GM21825 (cell line): ENCODE measurements at regions not wholly inside any gene's neighbourhood (a gene's known extent, or its start where the extent isn't known, plus 50 kb on each side); places are given as distances from the start of the nearest gene placed in this dataset.

Experiments
- ATAC-seq: cut with Tn5 transposase; IDR thresholded peaks from one replicate; pipeline ENCODE4 v1.9.1; 2021; ENCODE audit warnings: mild to moderate bottlenecking, moderate library complexity; ENCODE audit not compliant: unreplicated experiment

GRCh38 chr18:24875286-24875685, 414.8 kb downstream of the HRH4 start:
- no peak for ATAC-seq

DNA sequence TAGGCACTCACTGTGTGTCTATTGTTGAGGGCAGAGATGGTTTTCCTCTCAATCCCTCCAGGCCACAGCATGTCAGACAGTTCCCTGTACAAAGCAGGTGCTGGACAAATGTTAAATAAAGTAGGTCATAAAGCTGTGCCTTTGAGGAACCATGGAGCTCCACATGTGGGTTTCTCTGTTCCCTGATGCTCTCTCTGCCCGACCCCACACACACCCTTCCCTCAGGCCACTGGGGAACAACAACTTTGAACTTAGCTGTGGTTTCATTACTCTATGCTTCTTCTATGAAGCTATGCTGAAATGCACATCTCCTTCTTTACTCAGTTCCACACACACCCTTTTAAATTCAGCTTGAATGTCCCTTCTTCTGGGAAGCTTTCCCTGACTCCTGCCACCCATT, 415.3 kb downstream of the HRH4 start:
- ATAC-seq, result no peak

- no peak for ATAC-seq
Measured at GRCh38 chr18:24876266-24876665, 415.8 kb downstream of the HRH4 start.

DNA sequence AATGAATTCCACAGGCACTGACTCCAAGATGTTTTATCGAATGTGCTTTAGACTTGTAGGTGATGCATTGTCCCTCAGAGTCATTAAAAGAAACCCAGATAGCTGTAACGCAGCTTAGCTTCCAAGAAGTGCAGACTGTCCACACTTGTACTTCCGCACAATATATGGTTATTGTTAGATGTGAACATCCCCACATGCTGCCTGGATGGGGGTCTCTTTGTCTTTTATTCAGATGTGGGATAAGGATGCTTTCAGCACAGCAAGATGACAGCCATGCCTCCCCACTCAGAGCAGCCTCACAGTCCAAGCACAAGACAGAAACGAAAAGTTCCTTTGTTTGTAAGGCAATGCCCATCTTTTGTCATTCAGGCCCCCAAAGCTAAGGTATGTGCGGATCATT, 416.6 kb downstream of the HRH4 start:
- ATAC-seq, result no peak

DNA sequence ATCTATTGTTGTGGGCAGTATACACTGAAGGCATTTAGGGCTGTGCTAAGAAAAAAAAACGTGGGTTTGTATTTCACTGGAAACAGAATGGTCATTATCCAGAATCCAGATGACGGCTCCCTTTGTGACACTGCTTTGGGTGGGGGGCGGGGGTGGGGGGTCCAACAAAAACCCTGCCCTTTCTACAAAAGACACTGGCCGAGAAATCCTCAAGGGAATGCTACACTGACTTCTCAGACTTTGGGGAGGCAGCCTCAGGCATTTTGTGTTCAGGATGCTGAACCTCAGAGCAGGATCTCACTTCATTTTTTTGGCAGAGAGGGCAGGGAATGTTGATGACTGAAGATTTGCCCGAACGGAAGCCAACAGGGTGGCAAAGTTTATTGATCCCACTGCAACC, 417.1 kb downstream of the HRH4 start:
- no peak for ATAC-seq

GRCh38 chr18:24878289-24878688, 417.9 kb downstream of the HRH4 start:
- no peak for ATAC-seq

GRCh38 chr18:24885276-24885675, 424.8 kb downstream of the HRH4 start:
- no peak for ATAC-seq

DNA sequence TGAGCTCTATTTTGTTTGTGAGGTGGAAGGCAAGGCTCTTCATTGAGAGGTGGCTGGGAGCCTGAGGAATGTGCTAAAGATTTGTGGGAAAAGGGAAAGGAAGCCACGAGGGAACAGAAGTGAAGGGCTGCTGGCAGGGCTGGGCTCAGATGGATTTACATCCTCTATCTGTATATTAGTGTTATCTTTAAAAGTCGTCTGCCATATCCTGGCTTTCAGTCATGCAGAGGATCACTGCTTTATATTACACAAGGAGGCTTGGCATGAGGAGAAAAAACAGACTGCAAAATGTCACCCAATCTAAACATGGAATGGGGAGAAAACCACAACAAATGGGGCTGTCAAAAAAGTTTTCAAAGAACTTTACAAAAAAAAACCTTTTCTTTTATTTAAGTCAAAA, 434.4 kb downstream of the HRH4 start:
- ATAC-seq, result no peak

- no peak for ATAC-seq
Measured at GRCh38 chr18:24897461-24897860, 437.0 kb downstream of the HRH4 start.

DNA sequence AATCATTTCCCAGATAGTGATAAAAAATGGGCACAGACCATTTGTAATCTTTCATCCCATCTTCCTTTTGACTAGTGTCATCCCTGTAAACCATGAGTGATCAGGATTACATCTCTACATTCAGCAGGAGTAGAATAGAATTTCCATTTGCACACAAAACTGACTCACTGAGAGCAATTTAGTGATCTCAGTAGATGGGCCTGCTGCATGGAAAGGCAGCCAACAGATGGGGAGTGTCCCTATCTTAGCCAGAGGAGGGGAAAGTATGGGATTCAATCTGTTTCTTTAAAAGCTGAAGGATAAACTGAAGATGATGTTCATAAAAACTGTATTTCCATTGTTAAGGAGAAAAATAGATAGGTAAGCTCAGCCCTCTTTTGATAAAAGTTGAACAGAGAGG, 441.7 kb downstream of the ZNF521 start:
- ATAC-seq, result no peak

GRCh38 chr18:24913507-24914170, 438.3 kb downstream of the ZNF521 start:
- no peak for ATAC-seq

DNA sequence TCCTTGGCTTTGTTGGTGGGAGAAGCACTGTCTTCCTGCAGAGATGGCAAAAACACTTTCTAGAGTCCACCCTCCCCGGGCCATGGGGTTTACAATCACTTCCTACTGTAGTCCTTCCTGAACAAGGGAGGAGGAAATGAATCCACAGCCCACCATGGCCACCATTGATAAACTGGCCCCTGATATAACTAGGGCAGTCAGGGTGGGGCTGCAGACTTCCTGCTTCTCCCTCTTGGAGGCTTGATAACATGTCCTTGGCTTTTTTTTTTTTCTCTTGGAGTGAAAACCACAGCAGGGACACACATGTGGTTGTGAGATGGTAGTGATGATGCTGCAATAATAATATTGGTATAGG, 437.8 kb downstream of the ZNF521 start:
- ATAC-seq, result no peak

DNA sequence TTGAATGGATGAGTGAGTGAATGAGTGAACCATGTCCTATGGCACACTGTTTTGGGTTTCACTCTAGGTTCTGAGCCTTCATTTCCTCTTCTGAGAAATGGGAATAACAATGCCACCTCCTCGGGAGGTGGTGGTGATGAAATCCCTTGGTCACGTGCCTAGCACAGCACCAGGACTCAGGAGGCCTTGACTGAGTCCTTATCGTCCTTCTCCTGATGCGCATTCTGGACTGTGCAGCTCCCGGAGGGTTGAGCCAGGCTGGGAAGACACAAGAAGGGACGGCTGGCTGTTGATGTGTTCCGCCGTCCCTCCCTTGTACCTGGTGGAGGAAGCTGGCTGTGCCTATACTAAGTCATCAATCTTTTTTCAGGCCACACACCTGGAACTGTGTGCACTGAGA, 437.3 kb downstream of the ZNF521 start:
- no peak for ATAC-seq

DNA sequence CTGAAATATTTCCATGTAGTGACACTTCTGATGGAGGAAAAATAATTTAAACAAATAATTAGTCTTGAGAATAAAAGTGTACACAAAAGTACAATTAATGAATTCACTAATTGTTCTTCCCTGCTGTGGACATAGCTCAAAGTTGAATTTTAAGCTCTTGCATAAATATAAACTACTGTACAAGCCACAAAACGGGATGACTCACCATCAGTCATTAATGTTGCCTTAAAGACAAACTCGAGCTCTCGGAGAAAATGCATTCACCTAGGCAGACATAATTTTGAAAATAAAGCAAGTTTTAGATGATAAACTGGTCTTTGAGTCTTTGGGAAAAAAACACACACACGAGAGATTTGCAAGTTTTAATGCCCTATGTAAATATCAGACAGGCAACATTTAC, 436.4 kb downstream of the ZNF521 start:
- no peak for ATAC-seq

DNA sequence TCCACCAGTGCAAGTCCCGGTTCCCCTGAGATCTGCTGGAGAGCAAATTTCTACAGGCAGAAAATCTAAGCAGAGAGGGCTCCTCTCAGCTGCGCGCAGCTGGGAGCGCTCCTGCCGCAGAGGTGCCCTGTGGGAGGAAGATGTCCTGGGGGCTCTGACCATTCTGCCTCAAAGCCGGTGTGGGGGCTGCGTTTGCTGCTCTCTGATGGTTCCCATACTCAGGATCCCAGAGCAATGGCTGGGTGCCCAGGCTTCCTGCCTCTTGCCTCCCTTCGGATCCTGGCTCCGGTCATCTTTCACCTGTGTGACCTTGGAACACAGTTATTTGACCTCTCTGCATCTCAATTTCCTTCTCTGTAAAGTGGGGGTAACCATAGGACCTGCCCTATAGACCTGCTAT, 434.2 kb downstream of the ZNF521 start:
- no peak for ATAC-seq

DNA sequence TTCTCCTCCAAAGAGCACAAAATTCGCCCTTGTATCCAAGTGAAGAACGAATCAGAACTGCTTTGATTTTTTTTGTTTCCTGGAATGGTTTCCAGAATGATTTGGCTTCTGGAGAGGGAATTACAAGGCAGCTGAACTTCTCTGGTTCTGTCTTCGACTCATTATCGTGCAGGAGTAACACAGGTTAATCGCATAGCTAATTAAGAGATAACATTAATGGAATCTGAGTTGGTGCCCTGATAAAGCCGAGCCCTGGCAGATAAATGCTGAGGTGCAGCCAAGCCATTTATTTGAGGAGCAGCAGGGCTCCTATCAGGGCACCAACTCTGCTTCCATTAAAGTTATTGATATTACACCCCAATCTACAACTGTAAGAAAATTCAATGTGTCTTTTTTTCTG, 433.7 kb downstream of the ZNF521 start:
- ATAC-seq, result no peak

DNA sequence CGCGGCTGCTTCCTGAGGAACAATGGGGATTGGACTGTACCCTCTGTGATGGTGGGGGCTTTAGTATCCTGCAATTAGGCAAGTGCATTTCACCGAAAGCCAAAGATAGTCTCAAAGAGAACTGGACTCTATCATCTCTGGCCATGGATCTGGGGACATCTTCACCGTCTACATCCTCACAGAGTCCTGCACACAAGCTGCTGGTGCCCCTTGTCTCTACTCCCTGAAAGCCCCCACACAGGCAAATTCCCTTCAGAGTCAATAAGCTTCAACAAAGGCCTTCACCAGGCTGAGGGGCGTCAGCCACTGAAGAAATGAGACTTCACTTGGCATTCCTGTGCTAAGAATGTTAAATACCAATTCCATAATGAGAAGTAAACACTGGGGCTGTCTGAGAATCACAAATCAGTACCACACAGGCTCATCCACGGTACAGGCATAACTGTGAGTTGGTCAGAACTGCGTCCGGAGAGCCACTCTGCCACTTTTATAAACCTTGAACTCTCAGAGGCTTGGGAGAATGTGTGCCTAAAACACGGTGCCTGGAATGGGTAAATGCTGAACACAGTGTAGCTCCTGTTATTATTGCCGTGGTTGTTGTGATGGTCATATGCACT, 432.7 kb downstream of the ZNF521 start:
- no peak for ATAC-seq

GRCh38 chr18:24922491-24922890, 429.5 kb downstream of the ZNF521 start:
- no peak for ATAC-seq

DNA sequence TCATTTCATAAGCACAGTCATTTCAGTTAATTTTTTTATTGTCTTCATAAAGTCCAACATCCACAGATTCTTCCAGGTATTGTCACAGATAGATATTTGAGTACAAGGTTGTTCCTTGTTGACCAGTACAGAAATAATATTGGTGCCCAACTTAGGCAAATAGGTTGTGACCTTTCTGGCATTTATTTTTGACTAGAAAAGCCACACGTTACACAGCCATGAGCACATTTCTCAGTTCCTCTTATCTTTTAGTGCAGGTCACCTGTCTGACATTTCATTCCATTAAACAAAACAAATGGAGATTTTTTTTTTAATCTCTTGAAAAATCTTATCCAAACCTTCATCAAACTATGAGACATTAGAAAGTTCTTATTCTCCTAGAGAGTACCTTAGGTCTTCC, 428.8 kb downstream of the ZNF521 start:
- ATAC-seq, result peak; percentile 84

DNA sequence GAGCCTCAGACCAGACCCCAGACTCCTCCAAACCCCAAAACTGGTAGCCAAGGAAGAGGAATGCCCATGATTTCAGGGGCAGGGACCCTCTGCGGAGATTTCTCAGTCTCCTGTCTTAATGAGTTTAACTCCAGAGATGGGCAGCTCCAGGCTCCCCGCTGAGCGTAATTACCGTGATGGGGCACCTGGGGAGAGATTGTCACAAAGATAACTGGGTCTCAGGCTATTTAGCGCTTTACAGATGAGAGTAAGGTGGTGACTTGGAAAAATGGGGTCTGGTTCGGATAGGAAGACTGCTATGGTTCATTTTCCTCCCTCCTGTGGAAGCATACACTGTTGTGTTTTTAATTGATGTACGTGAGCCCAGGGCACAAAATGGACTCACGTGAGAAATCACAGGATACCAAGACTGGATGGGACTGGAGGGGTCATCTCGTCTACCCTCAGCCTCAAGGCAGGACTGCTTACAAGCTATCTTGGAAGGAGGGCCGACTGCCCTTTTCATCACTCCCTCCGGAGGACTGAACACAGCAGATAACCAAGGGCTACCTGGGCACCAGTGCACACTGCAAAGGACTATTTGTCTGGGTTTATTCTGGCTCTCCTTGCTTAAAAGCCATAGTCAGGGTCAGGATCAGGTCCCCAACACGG, 427.8 kb downstream of the ZNF521 start:
- no peak for ATAC-seq

- no peak for ATAC-seq
Measured at GRCh38 chr18:24926649-24927048, 425.3 kb downstream of the ZNF521 start.

GRCh38 chr18:24928301-24928878, 423.6 kb downstream of the ZNF521 start:
- ATAC-seq, result no peak
